H1 (cell line): ENCODE measurements at regions not wholly inside any gene's neighbourhood (a gene's known extent, or its start where the extent isn't known, plus 50 kb on each side); places are given as distances from the start of the nearest gene placed in this dataset.

Source experiments
- CTCF ChIA-PET: fragments of 300-600 bp; sonication (Branson Sonifier 250); formaldehyde crosslinking; loops from one replicate; lab custom pipeline; 2021; ENCODE audit not compliant: partially characterized antibody; lab: Charles Lee
- POLR2A ChIA-PET: fragments of 300-600 bp; sonication (Branson Sonifier 250); formaldehyde crosslinking; loops from one replicate; lab custom pipeline; 2021; ENCODE audit warnings: inconsistent platforms; ENCODE audit not compliant: partially characterized antibody; lab: Charles Lee
- DNase-seq, 2 experiments: peaks; one replicate each; pipeline versions ENCODE4 v3.0.0 to v3.0.0-alpha.2; 2010 to 2022; ENCODE audit warnings: low spot score in 2 of 2, low read depth in 1 of 2, mixed read lengths in 1 of 2
- FAIRE-seq: peaks from 2 replicates; lab custom pipeline; 2011; peaks lifted over from hg19 to GRCh38; lab: Jason Lieb, UNC
- H2AFZ ChIP-seq: 2 replicates; pipeline ENCODE4 v1.8.1; 2012; ENCODE audit warnings: low read length, inconsistent platforms
- H2AK5ac ChIP-seq: 2 replicates; pipeline ENCODE4 v1.6.1; 2013; ENCODE audit warnings: low read depth, low read length
- H2BK120ac ChIP-seq: replicated peaks from 2 replicates; pipeline ENCODE3; 2013; ENCODE audit warnings: low read depth, low read length, inconsistent platforms
- H2BK12ac ChIP-seq: 2 replicates; pipeline ENCODE4 v1.6.1; 2013; ENCODE audit warnings: low read depth, low read length
- H2BK15ac ChIP-seq: 2 replicates; pipeline ENCODE4 v1.6.1; 2013; ENCODE audit warnings: low read length
- H2BK20ac ChIP-seq: 2 replicates; pipeline ENCODE4 v1.6.1; 2013; ENCODE audit warnings: low read length
- H2BK5ac ChIP-seq: 2 replicates; pipeline ENCODE4 v1.6.1; 2013; ENCODE audit warnings: low read depth, low read length
- H3K14ac ChIP-seq: 2 replicates; pipeline ENCODE4 v1.6.1; 2013; ENCODE audit warnings: inconsistent platforms; ENCODE audit not compliant: insufficient read length
- H3K18ac ChIP-seq: 2 replicates; pipeline ENCODE4 v1.6.1; 2013; ENCODE audit warnings: low read length; ENCODE audit errors: extremely low read depth
- H3K23ac ChIP-seq: 2 replicates; pipeline ENCODE4 v1.6.1; 2013; ENCODE audit warnings: inconsistent platforms; ENCODE audit not compliant: insufficient read length
- H3K23me2 ChIP-seq: 2 replicates; pipeline ENCODE4 v1.6.1; 2013; ENCODE audit warnings: low read depth, low read length
- H3K27ac ChIP-seq: 2 replicates; pipeline ENCODE4 v1.6.1; 2011; ENCODE audit warnings: low read depth, low read length, inconsistent platforms
- H3K27me3 ChIP-seq, 4 experiments: replicated peaks in 1 of 4; 1 replicate in 1 of 4; 2 replicates in 3 of 4; pipeline versions ENCODE4 v1.6.1 to v1.8.1; 2011 to 2013; ENCODE audit warnings: low read length in 3 of 4, mild to moderate bottlenecking in 3 of 4, inconsistent platforms in 2 of 4, mixed read lengths in 2 of 4, moderate library complexity in 1 of 4; ENCODE audit not compliant: control insufficient read depth in 3 of 4, insufficient read depth in 3 of 4; ENCODE audit errors: extremely low read depth in 1 of 4
- H3K36me3 ChIP-seq, 4 experiments: 2 replicates each; pipeline versions ENCODE4 v1.6.1 to v1.8.1; 2011 to 2013; ENCODE audit warnings: mild to moderate bottlenecking in 4 of 4, low read length in 3 of 4, moderate library complexity in 2 of 4, control low read depth in 1 of 4, inconsistent platforms in 1 of 4; ENCODE audit not compliant: insufficient read depth in 4 of 4, control insufficient read depth in 2 of 4
- H3K4ac ChIP-seq: replicated peaks from 2 replicates; pipeline ENCODE3; 2013; ENCODE audit warnings: low read length, low read depth, mixed read lengths, inconsistent platforms; ENCODE audit not compliant: insufficient read length
- H3K4me1 ChIP-seq, 4 experiments: replicated peaks in 1 of 4; 1 replicate in 1 of 4; 2 replicates in 3 of 4; pipeline versions ENCODE4 v1.6.1 to v1.8.1; 2011 to 2013; ENCODE audit warnings: low read length in 3 of 4, inconsistent platforms in 2 of 4, mixed read lengths in 1 of 4; ENCODE audit not compliant: insufficient read depth in 4 of 4, control insufficient read depth in 3 of 4
- H3K4me2 ChIP-seq, 2 experiments: 2 replicates each; pipeline versions ENCODE4 v1.6.1 to v1.8.1; 2011 to 2013; ENCODE audit warnings: low read depth in 2 of 2, low read length in 2 of 2, control low read depth in 1 of 2, inconsistent platforms in 1 of 2, mild to moderate bottlenecking in 1 of 2; ENCODE audit not compliant: insufficient read depth in 1 of 2
- H3K4me3 ChIP-seq, 4 experiments: fragments of 200-600, 300-600 bp in 1 of 4; sonication (generic), shearing (Covaris generic), sonication (Bioruptor Twin) in 1 of 4; 2 replicates each; pipeline versions ENCODE4 v1.5.1 to v1.8.1; 2011 to 2016; ENCODE audit warnings: low read length in 4 of 4, low read depth in 3 of 4, control low read depth in 2 of 4, inconsistent platforms in 2 of 4, mild to moderate bottlenecking in 2 of 4, mixed read lengths in 1 of 4, moderate library complexity in 1 of 4; ENCODE audit not compliant: insufficient read depth in 2 of 4; ENCODE audit errors: extremely low read depth in 1 of 4
- H3K56ac ChIP-seq: replicated peaks from 2 replicates; pipeline ENCODE3; 2013; ENCODE audit warnings: low read depth, mild to moderate bottlenecking, mixed read lengths, low read length, inconsistent platforms; ENCODE audit not compliant: insufficient read length
- H3K79me1 ChIP-seq: 2 replicates; pipeline ENCODE4 v1.6.1; 2013; ENCODE audit warnings: low read depth, low read length, control low read depth
- H3K79me2 ChIP-seq, 2 experiments: 2 replicates each; pipeline versions ENCODE4 v1.6.1 to v1.8.1; 2012 to 2013; ENCODE audit warnings: low read length in 2 of 2, mild to moderate bottlenecking in 2 of 2, inconsistent platforms in 1 of 2; ENCODE audit not compliant: insufficient read depth in 2 of 2, control insufficient read depth in 1 of 2
- H3K9ac ChIP-seq, 4 experiments: replicated peaks in 1 of 4; 1 replicate in 1 of 4; 2 replicates in 3 of 4; pipeline versions ENCODE4 v1.6.1 to v1.8.1; 2011 to 2013; ENCODE audit warnings: low read depth in 3 of 4, low read length in 3 of 4, control low read depth in 2 of 4, mild to moderate bottlenecking in 2 of 4, moderate library complexity in 2 of 4, inconsistent platforms in 1 of 4; ENCODE audit errors: extremely low read depth in 1 of 4
- H3K9me3 ChIP-seq, 2 experiments: 2 replicates each; pipeline versions ENCODE4 v1.6.1 to v1.8.1; 2012 to 2013; ENCODE audit warnings: mild to moderate bottlenecking in 2 of 2, moderate library complexity in 2 of 2, control low read depth in 1 of 2, inconsistent platforms in 1 of 2, low read depth in 1 of 2, low read length in 1 of 2, mixed read lengths in 1 of 2; ENCODE audit not compliant: insufficient read depth in 2 of 2
- H4K20me1 ChIP-seq, 2 experiments: replicated peaks in 1 of 2; 2 replicates each; pipeline versions ENCODE3 to v1.8.1; 2011 to 2013; ENCODE audit warnings: inconsistent platforms in 2 of 2, low read length in 2 of 2, mild to moderate bottlenecking in 1 of 2; ENCODE audit not compliant: insufficient read depth in 2 of 2, control insufficient read depth in 1 of 2
- H4K5ac ChIP-seq: 2 replicates; pipeline ENCODE4 v1.6.1; 2013; ENCODE audit warnings: low read length, low read depth, mixed read lengths, inconsistent platforms; ENCODE audit not compliant: insufficient read length
- H4K8ac ChIP-seq: 2 replicates; pipeline ENCODE4 v1.8.0; 2013; ENCODE audit warnings: mild to moderate bottlenecking, moderate library complexity, low read length, inconsistent platforms; ENCODE audit not compliant: insufficient read depth; ENCODE audit errors: extremely low read depth
- H4K91ac ChIP-seq: replicated peaks from 2 replicates; pipeline ENCODE3; 2013; ENCODE audit warnings: low read length, mixed read lengths, inconsistent platforms; ENCODE audit not compliant: insufficient read length
- CREB1 ChIP-seq: IDR thresholded peaks from 2 replicates; pipeline ENCODE4 v1.6.1; 2012; ENCODE audit warnings: inconsistent platforms
- EP300 ChIP-seq, 2 experiments: IDR thresholded peaks; 1 replicate in 1 of 2; 2 replicates in 1 of 2; pipeline ENCODE4 v1.6.1; 2011 to 2012; ENCODE audit warnings: low read depth in 2 of 2, low read length in 2 of 2, mild to moderate bottlenecking in 2 of 2, borderline replicate concordance in 1 of 2, inconsistent platforms in 1 of 2, moderate library complexity in 1 of 2
- RBBP5 ChIP-seq: IDR thresholded peaks from 2 replicates; pipeline ENCODE4 v1.7.1; 2012; ENCODE audit warnings: low read depth, mild to moderate bottlenecking, inconsistent platforms, low read length, moderate library complexity, borderline replicate concordance
- SIN3A ChIP-seq, 2 experiments: IDR thresholded peaks in 1 of 2; conservative IDR thresholded peaks in 1 of 2; 2 replicates each; pipeline ENCODE4 v1.6.1; 2011 to 2012; ENCODE audit warnings: low read length in 2 of 2, improper control_type of control experiment in 1 of 2, low read depth in 1 of 2, mild to moderate bottlenecking in 1 of 2
- ZNF274 ChIP-seq: IDR thresholded peaks from 2 replicates; pipeline ENCODE4 v1.7.0; 2012; ENCODE audit warnings: low read length, borderline replicate concordance; ENCODE audit errors: extremely low read depth
- WGBS, 2 experiments: shearing (Covaris generic) in 1 of 2; methylation state at CpG; one replicate each; pipeline versions ENCODE4 v1.1.6 to v1.1.7; 2013 to 2015; ENCODE audit warnings: low lambda C conversion rate in 2 of 2, mixed read lengths in 2 of 2, inconsistent platforms in 1 of 2, low coverage in 1 of 2, missing lambda C conversion rate in 1 of 2; ENCODE audit not compliant: insufficient replicate concordance in 2 of 2, insufficient coverage in 1 of 2, insufficient read length in 1 of 2; ENCODE audit errors: extremely low coverage in 1 of 2, missing lambda C conversion rate in 1 of 2; 5-methylcytosine and 5-hydroxymethylcytosine counted together

- no peak overlapping the region for H4K5ac ChIP-seq
- H3K36me3 ChIP-seq = no peaks in the 10 kb centered on the region
- no peak overlapping the region for H3K9ac ChIP-seq
- no peak overlapping the region for H3K4me3 ChIP-seq
- H3K4ac ChIP-seq = no peak overlapping the region
- no peaks in the 10 kb centered on the region; a peak in 1 of 7 replicates for H3K4me1 ChIP-seq
- H2BK15ac ChIP-seq = no peak overlapping the region
- H3K56ac ChIP-seq = no peak overlapping the region
- no peaks in the 10 kb centered on the region for H3K23me2 ChIP-seq
- H2BK120ac ChIP-seq = no peak overlapping the region
- H3K27ac ChIP-seq = no peak overlapping the region
- ChIA-PET POLR2A (no interaction called here), CTCF (interaction anchor here (1.4 to 2.5 kb wide), 3 partner anchors 10 to 42 kb away, joined by 3 to 11 read pairs (median 5); no protein-coding TSS in a partner anchor)
- no peak overlapping the region for H2BK20ac ChIP-seq
- TF ChIP-seq CREB1 (no peak), RBBP5 (no peak), EP300 (IDR thresholded peaks at IDR 0.05; ENCODE audit: borderline replicate concordance in 1 of 2, low read depth in 2 of 2, low read length in 2 of 2) (no peak), SIN3A (conservative IDR thresholded peaks at IDR 0.05 in 1 of 2, IDR thresholded peaks at IDR 0.05 in 1 of 2; ENCODE audit: low read depth in 1 of 2, low read length in 2 of 2) (no peak), ZNF274 (no peak)
- no peak overlapping the region for H3K23ac ChIP-seq
- 86% methylated on average over 5 of the region's 5 CpGs; no CpG with 5 or more reads in 1 of the 2 experiments for WGBS, 2 experiments
- H3K9me3 ChIP-seq = no peaks in the 10 kb centered on the region; a peak in 1 of 4 replicates
- H2AFZ ChIP-seq = no peak overlapping the region
- no peak overlapping the region for H3K18ac ChIP-seq
- H3K4me2 ChIP-seq = no peak overlapping the region
- no peaks in the 10 kb centered on the region for H3K27me3 ChIP-seq
- no peak overlapping the region for H4K91ac ChIP-seq
- DNase-seq (no peak), FAIRE-seq (no peak)
- no peaks in the 10 kb centered on the region for H3K79me1 ChIP-seq
- no peak overlapping the region for H2BK12ac ChIP-seq
- H2AK5ac ChIP-seq = no peak overlapping the region
- no peak overlapping the region for H3K14ac ChIP-seq
- H4K20me1 ChIP-seq = no peaks in the 10 kb centered on the region
- no peak overlapping the region for H2BK5ac ChIP-seq
- no peak overlapping the region for H4K8ac ChIP-seq
- H3K79me2 ChIP-seq = no peaks in the 10 kb centered on the region
Measured at GRCh38 chr6:166023273-166023989, 144.2 kb downstream of the TBXT start.
